ENCODE measurements at regions not wholly inside any gene's neighbourhood (a gene's known extent, or its start where the extent isn't known, plus 50 kb on each side); places are given as distances from the start of the nearest gene placed in this dataset.

- no peak for ATAC-seq
- no peak for FAIRE-seq
- ChIA-PET SMC1A (ENCODE audit: uncharacterized antibody, unreplicated experiment) (no interaction called here), RAD21 (ENCODE audit: unreplicated experiment) (no interaction called here), POLR2A (no interaction called here), CTCF (no interaction called here)
- Histone ChIP-seq H2AFZ (ENCODE audit: control insufficient read depth, low read depth, low read length) (no peak overlapping the region), H3K4me3 (no peak overlapping the region), H3K4me2 (ENCODE audit: control insufficient read depth, insufficient read depth) (no peak overlapping the region), H3K79me2 (ENCODE audit: control insufficient read depth, insufficient read depth, low read length) (no peaks in the 10 kb centered on the region), H4K20me1 (ENCODE audit: control insufficient read depth, insufficient read depth) (no peaks in the 10 kb centered on the region), H3K9me3 (replicated peaks; ENCODE audit: control insufficient read depth, insufficient read depth, low read length) (no peaks in the 10 kb centered on the region), H3K27me3 (replicated peaks in 1 of 2; ENCODE audit: control insufficient read depth in 2 of 2, insufficient read depth in 2 of 2, low read length in 1 of 2) (no peaks in the 10 kb centered on the region), H3K4me1 (ENCODE audit: control insufficient read depth, insufficient read depth, low read length) (peaks cover 26% of the 10 kb centered on the region), H3K9ac (ENCODE audit: control insufficient read depth, insufficient read depth, low read length) (no peak overlapping the region), H3K27ac (ENCODE audit: control insufficient read depth, insufficient read depth) (no peak overlapping the region), H3K36me3 (ENCODE audit: control insufficient read depth in 2 of 2, insufficient read depth in 2 of 2, low read length in 1 of 2) (no peaks in the 10 kb centered on the region)
- DNase-seq (ENCODE audit: low read depth, low spot score) = no peak
- no TSS peak for BruUV-seq (replicated peaks)
- no peak for TF ChIP-seq HDAC6 (IDR thresholded peaks at IDR 0.05; ENCODE audit: unreplicated experiment)
- no peak for TF ChIP-seq NRF1 (conservative IDR thresholded peaks at IDR 0.05; ENCODE audit: low read depth, low read length)
- TF ChIP-seq CHD2 (IDR thresholded peaks at IDR 0.05; ENCODE audit: borderline replicate concordance, low read depth, low read length) = no peak
- no peak for TF ChIP-seq YY1 (IDR thresholded peaks at IDR 0.05; ENCODE audit: low read depth, low read length)
- no peak for TF ChIP-seq IKZF1 (conservative IDR thresholded peaks at IDR 0.05)
- TF ChIP-seq HDGF (IDR thresholded peaks at IDR 0.05) = no peak
- TF ChIP-seq WRNIP1 (IDR thresholded peaks at IDR 0.05; ENCODE audit: borderline replicate concordance, low read depth, low read length) = no peak
- TF ChIP-seq CBX5 (IDR thresholded peaks at IDR 0.05; ENCODE audit: low read depth) = no peak
- no peak for TF ChIP-seq NFXL1 (IDR thresholded peaks at IDR 0.05; ENCODE audit: borderline replicate concordance)
- TF ChIP-seq REST (IDR thresholded peaks at IDR 0.05; ENCODE audit: low read depth, low read length) = no peak
- no peak for TF ChIP-seq HCFC1 (IDR thresholded peaks at IDR 0.05; ENCODE audit: low read length)
- in situ Hi-C loops (cut with MboI) = no loop called here
- WGBS (ENCODE audit: insufficient coverage, insufficient replicate concordance, low lambda C conversion rate, missing lambda C conversion rate) = 73% methylated on average over 6 of the region's 7 CpGs
- intact Hi-C loops (cut with micrococcal nuclease; ENCODE audit: unreplicated experiment) = loop anchor here (5.0 to 10.0 kb wide), 2 partner anchors 415 to 507 kb away; partner anchors contain the start of gene JARID2
Measured at GRCh38 chr6:14739827-14740226, 506.0 kb upstream of the JARID2 start.

All from GM12878 (cell line).